Ovary (tissue), 7 donors: ENCODE measurements at regions not wholly inside any gene's neighbourhood (a gene's known extent, or its start where the extent isn't known, plus 50 kb on each side); places are given as distances from the start of the nearest gene placed in this dataset.

Experiments
- DNase-seq, 5 donors: peaks; one replicate each; pipeline ENCODE4 v3.0.0-alpha.2; 2019 to 2020
- H3K27ac ChIP-seq, 2 donors: fragments of 200-600 bp; one replicate each; pipeline versions ENCODE4 v1.5.1 to v1.8.0; 2019 to 2022
- H3K27me3 ChIP-seq: fragments of 200-600 bp; one replicate; pipeline ENCODE4 v1.8.0; 2022
- H3K36me3 ChIP-seq: fragments of 200-600 bp; sonication (generic); one replicate; pipeline ENCODE4 v1.5.1; 2019
- H3K4me1 ChIP-seq: one replicate; pipeline ENCODE4 v1.8.1; 2013; ENCODE audit warnings: mild to moderate bottlenecking, moderate library complexity; ENCODE audit not compliant: insufficient read depth
- H3K4me3 ChIP-seq: fragments of 200-600 bp; sonication (generic); one replicate; pipeline ENCODE4 v1.5.1; 2017
- H3K9me3 ChIP-seq, 2 donors: fragments of 200-600 bp in 1 of 2; sonication (generic) in 1 of 2; one replicate each; pipeline versions ENCODE4 v1.5.1 to v1.8.1; 2013 to 2019; ENCODE audit warnings: mild to moderate bottlenecking in 1 of 2, moderate library complexity in 1 of 2
- EP300 ChIP-seq: sonication (generic); formaldehyde crosslinking; IDR thresholded peaks from one replicate; pipeline ENCODE4 v1.6.1; 2017; ENCODE audit warnings: antibody characterized with exemption
- POLR2A ChIP-seq: fragments of 450-650 bp; IDR thresholded peaks from one replicate; pipeline ENCODE4 v1.6.1; 2017; ENCODE audit warnings: antibody characterized with exemption, mild to moderate bottlenecking, moderate library complexity
- WGBS, 3 donors: extraction: QIAGEN DNeasy Blood & Tissue Kit in 1 of 3; methylation state at CpG; one replicate each; pipeline versions ENCODE4 v1.1.5 to v1.1.7; 2013 to 2017; 5-methylcytosine and 5-hydroxymethylcytosine counted together
- intact Hi-C, 4 donors: fragments of 100-400 bp; cut with DNase I; formaldehyde crosslinking; loops; one replicate each; pipeline versions ENCODE4 v1.11.0 to v1.15.1; 2022 to 2023
- TF ChIP-seq, protein P1 (sequence below), 3 donors: fragments of 450-650 bp in 2 of 3; fragments of 200-600 bp in 1 of 3; IDR thresholded peaks; one replicate each; pipeline versions ENCODE4 v1.5.1 to v1.8.0; 2016 to 2022; ENCODE audit warnings: antibody characterized with exemption in 3 of 3, mild to moderate bottlenecking in 1 of 3
- donor health status: DM: no; HTN: no; CAD: no; lungs with moderate emphysema.
- donor health status: DM: no; HTN: no; CAD: no.
- donor health status: Bipolar disorder and iron deficiency.
- donor health status: DM: no; HTN: no; CAD: no.
- donor health status: DM: yes; HTN: yes; CAD: no.

DNA sequence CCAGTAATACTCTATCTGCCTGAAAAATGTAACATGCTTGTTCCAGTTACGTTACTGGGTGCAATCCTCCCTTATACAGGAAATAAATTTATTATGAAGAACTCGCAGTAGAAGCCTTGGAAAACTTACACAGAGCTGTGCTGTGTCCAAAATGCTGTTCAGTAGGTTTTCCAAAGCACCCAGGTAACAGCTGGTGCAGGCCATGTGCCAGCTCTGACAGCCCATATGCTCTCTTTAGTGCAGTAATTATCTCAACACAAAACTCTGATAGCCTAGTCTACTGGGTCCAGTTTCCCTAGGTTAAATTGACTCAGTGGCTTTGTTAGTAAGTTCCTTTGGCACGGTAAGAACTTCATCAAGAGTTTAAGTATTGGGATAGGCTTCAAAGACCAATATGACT is 120.7 kb upstream of the OBI1 start:
- Histone ChIP-seq H3K4me3 (no peak overlapping the region), H3K36me3 (no peaks in the 10 kb centered on the region), H3K27me3 (no peaks in the 10 kb centered on the region), H3K4me1 (no peaks in the 10 kb centered on the region), H3K9me3 (no peaks in the 10 kb centered on the region), H3K27ac (no peak overlapping the region)
- DNase-seq = no peak
- 49 to 64% (median 51%) methylated on average over 3 of the region's 3 CpGs for WGBS, 3 donors
- intact Hi-C loops = no loop called here
- TF ChIP-seq POLR2A = no peak

DNA sequence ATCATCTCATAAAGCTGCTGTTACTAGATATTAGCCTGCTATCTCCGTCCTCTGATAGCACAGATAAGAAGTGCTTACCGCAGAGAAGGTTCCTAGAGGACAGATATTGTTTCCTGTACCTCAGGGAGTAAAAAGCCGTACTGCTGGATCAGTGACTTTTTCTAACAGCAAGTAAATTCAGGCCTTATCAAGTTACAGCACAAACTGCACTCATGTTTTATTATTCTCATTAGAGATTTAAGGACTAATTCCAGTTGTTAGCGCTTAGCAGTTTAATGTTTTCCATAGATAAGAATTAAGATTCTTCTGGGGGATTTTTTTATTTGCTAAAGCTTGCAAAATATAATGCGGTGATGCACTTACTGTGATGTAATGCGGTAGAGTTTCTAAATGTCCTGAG is 119.0 kb upstream of the OBI1 start:
- 24 to 31% (median 26%) methylated on average over 6 of the region's 6 CpGs for WGBS, 3 donors
- no peak for TF ChIP-seq EP300
- no peak for TF ChIP-seq POLR2A
- TF ChIP-seq, protein P1, sequence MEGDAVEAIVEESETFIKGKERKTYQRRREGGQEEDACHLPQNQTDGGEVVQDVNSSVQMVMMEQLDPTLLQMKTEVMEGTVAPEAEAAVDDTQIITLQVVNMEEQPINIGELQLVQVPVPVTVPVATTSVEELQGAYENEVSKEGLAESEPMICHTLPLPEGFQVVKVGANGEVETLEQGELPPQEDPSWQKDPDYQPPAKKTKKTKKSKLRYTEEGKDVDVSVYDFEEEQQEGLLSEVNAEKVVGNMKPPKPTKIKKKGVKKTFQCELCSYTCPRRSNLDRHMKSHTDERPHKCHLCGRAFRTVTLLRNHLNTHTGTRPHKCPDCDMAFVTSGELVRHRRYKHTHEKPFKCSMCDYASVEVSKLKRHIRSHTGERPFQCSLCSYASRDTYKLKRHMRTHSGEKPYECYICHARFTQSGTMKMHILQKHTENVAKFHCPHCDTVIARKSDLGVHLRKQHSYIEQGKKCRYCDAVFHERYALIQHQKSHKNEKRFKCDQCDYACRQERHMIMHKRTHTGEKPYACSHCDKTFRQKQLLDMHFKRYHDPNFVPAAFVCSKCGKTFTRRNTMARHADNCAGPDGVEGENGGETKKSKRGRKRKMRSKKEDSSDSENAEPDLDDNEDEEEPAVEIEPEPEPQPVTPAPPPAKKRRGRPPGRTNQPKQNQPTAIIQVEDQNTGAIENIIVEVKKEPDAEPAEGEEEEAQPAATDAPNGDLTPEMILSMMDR (IDR thresholded peaks at IDR 0.05) = no peak
- intact Hi-C loops = no loop called here
- Histone ChIP-seq H3K36me3 (no peaks in the 10 kb centered on the region), H3K4me1 (no peaks in the 10 kb centered on the region), H3K4me3 (no peak overlapping the region), H3K27me3 (no peaks in the 10 kb centered on the region), H3K27ac (no peak overlapping the region), H3K9me3 (no peaks in the 10 kb centered on the region)
- no peak for DNase-seq

DNA sequence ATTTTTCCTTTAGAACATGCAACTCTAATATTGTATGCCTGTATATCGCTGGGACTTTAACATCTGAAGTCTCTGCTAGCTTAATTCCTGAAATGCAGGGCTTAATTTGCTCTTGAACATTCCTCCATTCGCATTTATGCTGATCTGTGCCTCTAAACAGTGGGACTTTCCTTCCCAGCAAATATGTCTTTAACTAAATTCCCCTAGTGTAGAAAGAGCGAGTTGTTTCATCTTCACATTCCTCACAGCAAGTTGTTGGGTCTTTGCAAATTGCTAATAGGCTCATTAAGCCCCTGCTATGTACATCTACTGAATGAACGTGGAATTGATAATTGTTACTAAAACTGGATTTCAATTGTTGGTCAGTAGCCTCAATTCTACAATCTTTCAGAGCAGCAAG is 118.4 kb upstream of the OBI1 start:
- intact Hi-C loops = no loop called here
- H3K27me3 ChIP-seq = no peaks in the 10 kb centered on the region
- H3K27ac ChIP-seq = no peak overlapping the region
- H3K4me3 ChIP-seq = no peak overlapping the region
- WGBS, 3 donors = 42 to 56% (median 47%) methylated on average over 4 of the region's 4 CpGs
- TF ChIP-seq EP300 (no peak), POLR2A (no peak)
- TF ChIP-seq, protein P1 (IDR thresholded peaks at IDR 0.05) = no peak
- H3K4me1 ChIP-seq = no peaks in the 10 kb centered on the region
- H3K36me3 ChIP-seq = no peaks in the 10 kb centered on the region
- H3K9me3 ChIP-seq = no peaks in the 10 kb centered on the region
- DNase-seq = no peak

DNA sequence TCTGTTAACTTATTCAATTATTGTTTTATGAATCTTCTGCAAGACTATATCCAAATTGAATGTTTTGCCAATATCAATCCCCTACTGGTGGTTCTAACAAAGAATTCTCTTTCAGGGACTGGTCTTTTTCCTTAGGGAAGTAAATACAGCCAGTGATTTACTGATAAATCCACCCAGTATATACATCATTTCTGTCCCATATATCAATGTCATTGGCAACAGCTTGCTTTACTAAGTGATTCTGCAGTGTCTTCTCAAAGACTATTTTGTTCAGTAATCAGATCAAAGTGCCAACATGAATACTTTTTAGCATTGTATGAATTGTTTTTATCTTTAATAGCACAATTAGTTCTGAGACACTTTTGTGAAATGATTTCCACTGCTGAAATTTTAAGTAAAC is 114.0 kb upstream of the OBI1 start:
- H3K27me3 ChIP-seq = no peaks in the 10 kb centered on the region
- no peak overlapping the region for H3K4me3 ChIP-seq
- H3K36me3 ChIP-seq = no peaks in the 10 kb centered on the region
- intact Hi-C loops = no loop called here
- no peak for DNase-seq
- H3K4me1 ChIP-seq = no peaks in the 10 kb centered on the region
- TF ChIP-seq EP300 (no peak), POLR2A (no peak)
- TF ChIP-seq, protein P1 (IDR thresholded peaks at IDR 0.05) = no peak
- H3K27ac ChIP-seq = no peak overlapping the region
- H3K9me3 ChIP-seq = no peaks in the 10 kb centered on the region

DNA sequence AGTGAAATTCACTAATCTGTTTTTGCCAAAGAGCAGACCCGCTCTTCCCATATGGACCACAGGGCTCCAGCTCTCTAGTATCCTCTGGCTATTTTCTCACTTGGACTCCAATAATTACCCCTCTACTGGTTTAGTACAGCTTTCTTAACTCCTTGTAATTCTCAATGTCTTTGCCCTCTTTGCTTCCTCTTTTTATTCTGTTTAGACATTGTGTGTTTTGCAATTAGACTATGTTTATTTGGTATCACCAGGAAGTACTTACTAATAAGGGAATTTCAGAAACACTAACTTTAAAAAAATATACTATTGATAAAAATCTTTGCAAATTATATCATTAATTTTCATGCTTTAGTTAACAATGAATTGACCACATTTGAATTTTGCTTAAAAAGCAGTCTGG is 111.6 kb upstream of the OBI1 start:
- intact Hi-C loops = no loop called here
- Histone ChIP-seq H3K27ac (no peak overlapping the region), H3K9me3 (no peaks in the 10 kb centered on the region), H3K27me3 (no peaks in the 10 kb centered on the region), H3K4me1 (no peaks in the 10 kb centered on the region), H3K36me3 (no peaks in the 10 kb centered on the region), H3K4me3 (no peak overlapping the region)
- 78 to 84% (median 81%) methylated on average over 1 of the region's 1 CpG for WGBS, 3 donors
- no peak for DNase-seq
- TF ChIP-seq, protein P1 (IDR thresholded peaks at IDR 0.05) = no peak
- TF ChIP-seq POLR2A (no peak), EP300 (no peak)
